ENCODE measurements at regions not wholly inside any gene's neighbourhood (a gene's known extent, or its start where the extent isn't known, plus 50 kb on each side); places are given as distances from the start of the nearest gene placed in this dataset.

DNA sequence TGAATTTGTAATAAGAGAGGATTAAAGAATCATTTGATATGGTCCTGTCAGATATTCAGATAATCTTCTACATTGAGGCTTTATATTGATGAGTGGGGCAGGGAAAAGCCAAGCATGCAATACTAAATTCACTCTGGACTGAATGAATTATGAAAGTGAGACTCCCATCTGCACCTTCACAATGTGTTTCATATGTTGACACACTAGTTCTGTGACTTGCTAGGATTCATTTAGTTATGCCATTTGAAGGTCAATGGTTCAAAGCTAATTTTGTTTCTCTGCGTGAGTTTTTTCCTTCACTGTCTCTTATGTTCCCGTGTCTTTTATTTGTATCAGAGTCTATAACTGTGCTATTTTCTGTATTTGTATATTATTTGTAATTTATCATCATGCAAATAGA is 1332.5 kb downstream of the KCNT2 start:
- peaks cover 0 to 4% (median 0%) of the 10 kb centered on the region in 12 donors for H3K9me3 ChIP-seq
- TF ChIP-seq POLR2A (IDR thresholded peaks at IDR 0.05) (no peak), CTCF (IDR thresholded peaks at IDR 0.05) (no peak)
- DNase-seq (no peak), ATAC-seq (no peak)
- H3K27me3 ChIP-seq, result no peaks in the 10 kb centered on the region
- H3K4me3 ChIP-seq, result no peak overlapping the region
- intact Hi-C loops (cut with DNase I), result no loop called here
- H3K27ac ChIP-seq, result no peak overlapping the region
- no peaks in the 10 kb centered on the region for H3K4me1 ChIP-seq
- 80 to 91% (median 85%) methylated on average over 2 of the region's 2 CpGs for whole genome bisulfite sequencing, 4 donors
- no peaks in the 10 kb centered on the region for H3K36me3 ChIP-seq

DNA sequence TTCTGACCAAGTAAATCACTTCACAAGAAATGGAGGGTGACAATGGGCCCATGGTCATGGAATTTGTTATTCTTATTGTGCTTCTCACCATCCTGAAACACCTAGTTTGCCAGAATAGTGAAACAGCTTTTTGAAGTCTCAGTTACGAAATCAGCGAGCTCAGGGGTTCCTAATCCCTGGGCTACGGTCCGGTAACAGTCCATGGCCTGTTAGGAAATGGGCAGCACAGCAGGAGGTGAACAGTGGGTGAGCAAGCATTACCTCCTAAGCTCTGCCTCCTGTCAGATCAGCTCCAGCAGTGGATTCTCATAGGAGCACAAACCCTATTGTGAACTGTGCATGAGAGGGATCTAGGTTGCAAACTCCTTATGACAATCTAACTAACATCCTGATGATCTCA is 1356.3 kb downstream of the KCNT2 start:
- DNase-seq (no peak), ATAC-seq (no peak)
- intact Hi-C loops (cut with DNase I), result no loop called here
- Histone ChIP-seq H3K27ac (no peak overlapping the region), H3K9me3 (no peaks in the 10 kb centered on the region), H3K4me3 (no peak overlapping the region), H3K4me1 (no peaks in the 10 kb centered on the region), H3K27me3 (peaks cover 0 to 3% (median 0%) of the 10 kb centered on the region in 9 donors), H3K36me3 (no peaks in the 10 kb centered on the region)
- TF ChIP-seq CTCF (IDR thresholded peaks at IDR 0.05), result no peak
- TF ChIP-seq POLR2A (IDR thresholded peaks at IDR 0.05), result no peak
- WGBS, 4 donors, result 83 to 87% (median 85%) methylated on average over 4 of the region's 4 CpGs

- ATAC-seq (no peak), DNase-seq (no peak)
- intact Hi-C loops (cut with DNase I), result no loop called here
- Histone ChIP-seq H3K4me3 (no peak overlapping the region), H3K27ac (no peak overlapping the region), H3K36me3 (no peaks in the 10 kb centered on the region), H3K27me3 (no peaks in the 10 kb centered on the region), H3K9me3 (peaks cover 0 to 3% (median 0%) of the 10 kb centered on the region in 12 donors), H3K4me1 (no peaks in the 10 kb centered on the region)
- TF ChIP-seq POLR2A (IDR thresholded peaks at IDR 0.05) (no peak), CTCF (IDR thresholded peaks at IDR 0.05) (no peak)
- WGBS, 4 donors, result 90 to 94% (median 91%) methylated on average over 3 of the region's 3 CpGs
These were observed 1364.7 kb downstream of the KCNT2 start for GRCh38 chr1:195243492-195243891.

GRCh38 chr1:195241066-195241465 is 1367.2 kb downstream of the KCNT2 start:
- intact Hi-C loops (cut with DNase I), result no loop called here
- Histone ChIP-seq H3K27ac (no peak overlapping the region), H3K4me1 (no peaks in the 10 kb centered on the region), H3K27me3 (no peaks in the 10 kb centered on the region), H3K9me3 (peaks cover 0 to 14% (median 0%) of the 10 kb centered on the region in 12 donors), H3K36me3 (no peaks in the 10 kb centered on the region), H3K4me3 (no peak overlapping the region)
- DNase-seq (no peak), ATAC-seq (no peak)
- 51 to 58% (median 54%) methylated on average over 3 of the region's 3 CpGs for WGBS, 4 donors
- TF ChIP-seq CTCF (IDR thresholded peaks at IDR 0.05) (no peak), POLR2A (IDR thresholded peaks at IDR 0.05) (no peak)

All from heart left ventricle (tissue), 16 donors.